ENCODE measurements at regions not wholly inside any gene's neighbourhood (a gene's known extent, or its start where the extent isn't known, plus 50 kb on each side); places are given as distances from the start of the nearest gene placed in this dataset.
A peak's percentile ranks its signal among the peaks of the same experiment; 100 is the strongest.

- CTCF ChIA-PET: no interaction called here
- DNase-seq (ENCODE audit: extremely low spot score): no peak
- POLR2A ChIA-PET: no interaction called here
- TF ChIP-seq TARDBP (IDR thresholded peaks at IDR 0.05) (peak; percentile 34; the same call in 1 of the 2 replicates), ARNT (IDR thresholded peaks at IDR 0.05) (no peak), CTBP1 (IDR thresholded peaks at IDR 0.05; ENCODE audit: borderline replicate concordance) (no peak), NFRKB (IDR thresholded peaks at IDR 0.05) (no peak), SP1 (IDR thresholded peaks at IDR 0.05) (no peak), PKNOX1 (IDR thresholded peaks at IDR 0.05) (no peak), LEF1 (IDR thresholded peaks at IDR 0.05; ENCODE audit: borderline replicate concordance) (no peak)
These were observed 144.6 kb downstream of the DNAJB6 start for GRCh38 chr7:157481389-157481788.

- DNase-seq (ENCODE audit: extremely low spot score): no peak
- TF ChIP-seq HDGF (IDR thresholded peaks at IDR 0.05; ENCODE audit: borderline replicate concordance) (no peak), SUZ12 (IDR thresholded peaks at IDR 0.05) (no peak), TARDBP (IDR thresholded peaks at IDR 0.05) (peak; percentile 30; the same call in 1 of the 2 replicates)
- POLR2A ChIA-PET: no interaction called here
- CTCF ChIA-PET: no interaction called here
These were observed 145.2 kb downstream of the DNAJB6 start for GRCh38 chr7:157482025-157482424.

GRCh38 chr7:157482517-157483087 lies 145.8 kb downstream of the DNAJB6 start:
- ChIA-PET POLR2A (no interaction called here), CTCF (no interaction called here)
- TF ChIP-seq L3MBTL2 (conservative IDR thresholded peaks at IDR 0.05): no peak
- no peak for TF ChIP-seq FOXM1 (IDR thresholded peaks at IDR 0.05; ENCODE audit: borderline replicate concordance)
- TF ChIP-seq CTBP1 (IDR thresholded peaks at IDR 0.05; ENCODE audit: borderline replicate concordance): no peak
- TF ChIP-seq ZNF384 (IDR thresholded peaks at IDR 0.05): no peak
- TF ChIP-seq TARDBP (IDR thresholded peaks at IDR 0.05): no peak
- TF ChIP-seq PKNOX1 (IDR thresholded peaks at IDR 0.05): no peak
- TF ChIP-seq ARNT (IDR thresholded peaks at IDR 0.05): no peak
- TF ChIP-seq FOXK2 (IDR thresholded peaks at IDR 0.05): no peak
- TF ChIP-seq NFRKB (IDR thresholded peaks at IDR 0.05): no peak
- no peak for TF ChIP-seq SUZ12 (IDR thresholded peaks at IDR 0.05)
- no peak for TF ChIP-seq FOXA1 (IDR thresholded peaks at IDR 0.05)
- TF ChIP-seq SP1 (IDR thresholded peaks at IDR 0.05): no peak
- TF ChIP-seq ELF4 (IDR thresholded peaks at IDR 0.05): no peak
- no peak for TF ChIP-seq HDGF (IDR thresholded peaks at IDR 0.05; ENCODE audit: borderline replicate concordance)
- no peak for TF ChIP-seq BHLHE40 (IDR thresholded peaks at IDR 0.05; ENCODE audit: borderline replicate concordance)
- no peak for TF ChIP-seq LEF1 (IDR thresholded peaks at IDR 0.05; ENCODE audit: borderline replicate concordance)
- DNase-seq (ENCODE audit: extremely low spot score): no peak

GRCh38 chr7:157483515-157483914 lies 146.7 kb downstream of the DNAJB6 start:
- TF ChIP-seq SP1 (IDR thresholded peaks at IDR 0.05): no peak
- no peak for TF ChIP-seq ZNF384 (IDR thresholded peaks at IDR 0.05)
- no peak for TF ChIP-seq LEF1 (IDR thresholded peaks at IDR 0.05; ENCODE audit: borderline replicate concordance)
- no peak for TF ChIP-seq ARNT (IDR thresholded peaks at IDR 0.05)
- no peak for TF ChIP-seq PKNOX1 (IDR thresholded peaks at IDR 0.05)
- no peak for TF ChIP-seq FOXA1 (IDR thresholded peaks at IDR 0.05)
- ChIA-PET CTCF (no interaction called here), POLR2A (no interaction called here)
- DNase-seq (ENCODE audit: extremely low spot score): no peak

- TF ChIP-seq SP1 (IDR thresholded peaks at IDR 0.05): no peak
- no peak for TF ChIP-seq FOXK2 (IDR thresholded peaks at IDR 0.05)
- TF ChIP-seq FOXA1 (IDR thresholded peaks at IDR 0.05): no peak
- TF ChIP-seq ZNF384 (IDR thresholded peaks at IDR 0.05): no peak
- TF ChIP-seq L3MBTL2 (conservative IDR thresholded peaks at IDR 0.05): no peak
- no peak for TF ChIP-seq PKNOX1 (IDR thresholded peaks at IDR 0.05)
- TF ChIP-seq ELF4 (IDR thresholded peaks at IDR 0.05): no peak
- TF ChIP-seq FOXM1 (IDR thresholded peaks at IDR 0.05; ENCODE audit: borderline replicate concordance): no peak
- TF ChIP-seq LEF1 (IDR thresholded peaks at IDR 0.05; ENCODE audit: borderline replicate concordance): no peak
- TF ChIP-seq BHLHE40 (IDR thresholded peaks at IDR 0.05; ENCODE audit: borderline replicate concordance): no peak
- no peak for TF ChIP-seq HDGF (IDR thresholded peaks at IDR 0.05; ENCODE audit: borderline replicate concordance)
- TF ChIP-seq NFRKB (IDR thresholded peaks at IDR 0.05): no peak
- no peak for TF ChIP-seq SUZ12 (IDR thresholded peaks at IDR 0.05)
- TF ChIP-seq TARDBP (IDR thresholded peaks at IDR 0.05): no peak
- CTCF ChIA-PET: interaction anchor here (0.7 kb wide), 1 partner anchor 10 kb away, joined by 4 read pairs; no protein-coding TSS in a partner anchor
- POLR2A ChIA-PET: no interaction called here
- DNase-seq (ENCODE audit: extremely low spot score): no peak
These were observed 147.2 kb downstream of the DNAJB6 start for GRCh38 chr7:157483971-157484410.

GRCh38 chr7:157484411-157485081 lies 147.7 kb downstream of the DNAJB6 start:
- POLR2A ChIA-PET: no interaction called here
- TF ChIP-seq ZNF384 (IDR thresholded peaks at IDR 0.05) (no peak), HDGF (IDR thresholded peaks at IDR 0.05; ENCODE audit: borderline replicate concordance) (no peak), FOXA1 (IDR thresholded peaks at IDR 0.05) (no peak)
- CTCF ChIA-PET: interaction anchor here (0.7 kb wide), 1 partner anchor 10 kb away, joined by 4 read pairs; no protein-coding TSS in a partner anchor
- no peak for DNase-seq (ENCODE audit: extremely low spot score)
